Muscle of leg (tissue), 3 donors: ENCODE measurements at regions not wholly inside any gene's neighbourhood (a gene's known extent, or its start where the extent isn't known, plus 50 kb on each side); places are given as distances from the start of the nearest gene placed in this dataset.

Experiments
- DNase-seq: peaks from one replicate; pipeline ENCODE4 v3.0.0; 2013
- H3K27ac ChIP-seq: one replicate; pipeline ENCODE4 v1.5.1; 2013; ENCODE audit warnings: mild to moderate bottlenecking, low read length, control low read depth
- H3K27me3 ChIP-seq: one replicate; pipeline ENCODE4 v1.6.1; 2013; ENCODE audit warnings: low read length; ENCODE audit not compliant: control insufficient read depth, insufficient read depth
- H3K36me3 ChIP-seq: one replicate; pipeline ENCODE4 v1.6.1; 2013; ENCODE audit warnings: low read length; ENCODE audit not compliant: control insufficient read depth, insufficient read depth
- H3K4me1 ChIP-seq: one replicate; pipeline ENCODE4 v1.6.1; 2013; ENCODE audit warnings: low read length; ENCODE audit not compliant: control insufficient read depth, insufficient read depth
- H3K4me3 ChIP-seq: one replicate; pipeline ENCODE4 v1.5.1; 2013; ENCODE audit warnings: low read length, control low read depth
- H3K9me3 ChIP-seq: replicated peaks from 2 replicates; pipeline ENCODE4 v1.6.1; 2013; ENCODE audit warnings: low read depth, low read length; ENCODE audit not compliant: control insufficient read depth
- WGBS: methylation state at CpG from one replicate; pipeline ENCODE4 v1.1.5; 2013; ENCODE audit warnings: missing lambda C conversion rate; ENCODE audit not compliant: insufficient coverage; 5-methylcytosine and 5-hydroxymethylcytosine counted together

GRCh38 chr6:14880677-14881076 lies 365.2 kb upstream of the JARID2 start:
- DNase-seq: no peak
- WGBS: 53% methylated on average over 3 of the region's 3 CpGs
- Histone ChIP-seq H3K36me3 (no peaks in the 10 kb centered on the region), H3K9me3 (no peaks in the 10 kb centered on the region), H3K27me3 (peaks cover under 1% of the 10 kb centered on the region), H3K4me3 (no peak overlapping the region), H3K4me1 (peaks cover 41% of the 10 kb centered on the region), H3K27ac (peak overlapping the region; percentile 57)

GRCh38 chr6:14881398-14881797 lies 364.5 kb upstream of the JARID2 start:
- H3K36me3 ChIP-seq: no peaks in the 10 kb centered on the region
- peaks cover 41% of the 10 kb centered on the region for H3K4me1 ChIP-seq
- no peak overlapping the region for H3K4me3 ChIP-seq
- no peaks in the 10 kb centered on the region for H3K9me3 ChIP-seq
- peak; percentile 64 for DNase-seq
- 60% methylated on average over 2 of the region's 4 CpGs for WGBS
- H3K27ac ChIP-seq: no peak overlapping the region
- peaks cover 3% of the 10 kb centered on the region for H3K27me3 ChIP-seq

- Histone ChIP-seq H3K27ac (no peak overlapping the region), H3K4me1 (peaks cover 35% of the 10 kb centered on the region), H3K4me3 (no peak overlapping the region), H3K36me3 (no peaks in the 10 kb centered on the region), H3K27me3 (peaks cover 3% of the 10 kb centered on the region), H3K9me3 (no peaks in the 10 kb centered on the region)
- no peak for DNase-seq
- WGBS: 53% methylated on average over 6 of the region's 9 CpGs
Measured at GRCh38 chr6:14882394-14883026, 363.4 kb upstream of the JARID2 start.

GRCh38 chr6:14883921-14884320 lies 361.9 kb upstream of the JARID2 start:
- no CpG with 5 or more reads among the region's 4 CpGs for WGBS
- peak; percentile 83 for DNase-seq
- Histone ChIP-seq H3K36me3 (no peaks in the 10 kb centered on the region), H3K4me3 (no peak overlapping the region), H3K9me3 (no peaks in the 10 kb centered on the region), H3K4me1 (peaks cover 35% of the 10 kb centered on the region), H3K27me3 (peaks cover 3% of the 10 kb centered on the region), H3K27ac (no peak overlapping the region)

DNA sequence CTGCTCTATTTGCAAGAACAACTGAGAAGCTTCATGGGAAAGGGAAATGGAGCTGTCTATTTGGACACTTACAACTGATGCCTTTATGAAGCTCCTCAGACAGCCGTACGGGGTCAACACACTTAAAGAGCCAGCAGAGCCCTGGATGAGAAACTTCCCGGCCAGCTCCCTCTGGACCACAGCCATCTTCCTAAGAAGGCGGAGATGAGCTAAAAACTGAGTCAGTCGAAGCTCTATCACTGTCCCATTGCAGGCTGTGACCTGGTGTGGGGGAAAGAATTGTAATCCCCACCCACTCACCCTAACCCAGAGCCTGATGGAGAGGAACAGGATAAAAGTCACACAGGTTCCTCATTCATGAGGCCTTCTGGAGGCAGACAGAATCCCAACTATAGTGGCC lies 360.4 kb upstream of the JARID2 start:
- peaks cover 29% of the 10 kb centered on the region for H3K4me1 ChIP-seq
- no peak overlapping the region for H3K4me3 ChIP-seq
- no peaks in the 10 kb centered on the region for H3K9me3 ChIP-seq
- peaks cover 3% of the 10 kb centered on the region for H3K27me3 ChIP-seq
- WGBS: no CpG with 5 or more reads among the region's 5 CpGs
- no peak for DNase-seq
- no peak overlapping the region for H3K27ac ChIP-seq
- H3K36me3 ChIP-seq: no peaks in the 10 kb centered on the region

GRCh38 chr6:14887181-14887580 lies 358.7 kb upstream of the JARID2 start:
- H3K4me1 ChIP-seq: peaks cover 26% of the 10 kb centered on the region
- no peak overlapping the region for H3K27ac ChIP-seq
- no peaks in the 10 kb centered on the region for H3K9me3 ChIP-seq
- H3K4me3 ChIP-seq: no peak overlapping the region
- H3K36me3 ChIP-seq: no peaks in the 10 kb centered on the region
- no peak for DNase-seq
- 85% methylated on average over 2 of the region's 3 CpGs for WGBS
- peaks cover 3% of the 10 kb centered on the region for H3K27me3 ChIP-seq

- Histone ChIP-seq H3K27ac (no peak overlapping the region), H3K4me3 (no peak overlapping the region), H3K36me3 (no peaks in the 10 kb centered on the region), H3K4me1 (peaks cover 17% of the 10 kb centered on the region), H3K9me3 (no peaks in the 10 kb centered on the region), H3K27me3 (peaks cover 3% of the 10 kb centered on the region)
- DNase-seq: no peak
- no CpG with 5 or more reads among the region's 5 CpGs for WGBS
Measured at GRCh38 chr6:14887986-14888574, 357.8 kb upstream of the JARID2 start.

GRCh38 chr6:14888575-14889000 lies 357.3 kb upstream of the JARID2 start:
- no peak for DNase-seq
- H3K9me3 ChIP-seq: no peaks in the 10 kb centered on the region
- H3K4me3 ChIP-seq: no peak overlapping the region
- 85% methylated on average over 2 of the region's 4 CpGs for WGBS
- peaks cover 12% of the 10 kb centered on the region for H3K4me1 ChIP-seq
- H3K36me3 ChIP-seq: no peaks in the 10 kb centered on the region
- H3K27ac ChIP-seq: no peak overlapping the region
- H3K27me3 ChIP-seq: peaks cover 3% of the 10 kb centered on the region

DNA sequence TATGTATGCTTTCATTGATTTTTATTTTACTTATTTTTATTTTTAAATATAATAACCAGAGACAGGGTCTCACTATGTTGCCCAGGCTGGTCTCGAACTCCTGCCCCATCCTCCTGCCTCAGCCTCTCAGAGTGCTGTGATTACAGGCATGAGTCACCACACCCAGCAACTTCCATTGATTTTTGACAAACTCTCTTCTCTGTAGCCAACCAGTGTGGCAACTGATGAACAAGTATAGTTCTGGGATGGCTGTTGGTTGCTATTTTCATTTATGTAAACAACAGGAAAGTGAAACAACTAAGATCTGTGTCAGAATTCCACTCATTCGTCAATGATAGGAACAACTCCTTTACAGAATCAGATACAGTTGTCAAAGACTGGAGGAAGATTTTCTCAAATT lies 356.7 kb upstream of the JARID2 start:
- no peak for DNase-seq
- 100% methylated on average over 1 of the region's 2 CpGs for WGBS
- no peak overlapping the region for H3K27ac ChIP-seq

GRCh38 chr6:14889611-14890593 lies 356.0 kb upstream of the JARID2 start:
- Histone ChIP-seq H3K4me3 (no peak overlapping the region), H3K4me1 (peaks cover 3% of the 10 kb centered on the region), H3K9me3 (no peaks in the 10 kb centered on the region), H3K36me3 (no peaks in the 10 kb centered on the region), H3K27ac (no peak overlapping the region), H3K27me3 (peaks cover 3% of the 10 kb centered on the region)
- no peak for DNase-seq
- 78% methylated on average over 13 of the region's 17 CpGs for WGBS

More for the DNA sequence above, 356.7 kb upstream of the JARID2 start:
- Histone ChIP-seq H3K36me3 (no peaks in the 10 kb centered on the region), H3K4me3 (no peak overlapping the region), H3K4me1 (peaks cover 6% of the 10 kb centered on the region), H3K9me3 (no peaks in the 10 kb centered on the region), H3K27me3 (peaks cover 3% of the 10 kb centered on the region)
